Stromal cell of bone marrow (primary cell): ENCODE measurements at regions not wholly inside any gene's neighbourhood (a gene's known extent, or its start where the extent isn't known, plus 50 kb on each side); places are given as distances from the start of the nearest gene placed in this dataset.

Experiments
- DNase-seq: peaks from one replicate; pipeline ENCODE4 v3.0.0-alpha.2; 2012; ENCODE audit warnings: low read depth

GRCh38 chr12:76259106-76259505 is 89.1 kb downstream of the BBS10 start:
- no peak for DNase-seq

- no peak for DNase-seq
These were observed 91.3 kb downstream of the BBS10 start for GRCh38 chr12:76256904-76257303.

GRCh38 chr12:76256321-76256720 is 91.9 kb downstream of the BBS10 start:
- no peak for DNase-seq

- DNase-seq, result no peak
These were observed 92.5 kb downstream of the BBS10 start for GRCh38 chr12:76255692-76256091.

- no peak for DNase-seq
These were observed 92.9 kb downstream of the BBS10 start for GRCh38 chr12:76255281-76255680.

- DNase-seq, result no peak
These were observed 96.2 kb downstream of the BBS10 start for GRCh38 chr12:76252031-76252430.

- no peak for DNase-seq
These were observed 98.0 kb downstream of the BBS10 start for GRCh38 chr12:76250256-76250655.

GRCh38 chr12:76249501-76249900 is 98.7 kb downstream of the BBS10 start:
- no peak for DNase-seq

GRCh38 chr12:76247992-76248391 is 100.2 kb downstream of the BBS10 start:
- DNase-seq, result no peak

GRCh38 chr12:76247026-76247646 is 101.1 kb downstream of the BBS10 start:
- DNase-seq, result peak; percentile 22

- DNase-seq, result no peak
These were observed 101.6 kb downstream of the BBS10 start for GRCh38 chr12:76246611-76247010.

GRCh38 chr12:76244300-76244699 is 103.9 kb downstream of the BBS10 start:
- peak; percentile 9 for DNase-seq

- DNase-seq, result peak; percentile 75
These were observed 105.2 kb downstream of the BBS10 start for GRCh38 chr12:76242813-76243550.

GRCh38 chr12:76241371-76241770 is 106.8 kb downstream of the BBS10 start:
- DNase-seq, result no peak

GRCh38 chr12:76240281-76240680 is 107.9 kb downstream of the BBS10 start:
- DNase-seq, result no peak

- DNase-seq, result no peak
These were observed 109.5 kb downstream of the BBS10 start for GRCh38 chr12:76238688-76239087.

- DNase-seq, result no peak
These were observed 111.0 kb downstream of the BBS10 start for GRCh38 chr12:76237086-76237701.

GRCh38 chr12:76236640-76237039 is 111.6 kb downstream of the BBS10 start:
- no peak for DNase-seq

- DNase-seq, result no peak
These were observed 113.5 kb downstream of the BBS10 start for GRCh38 chr12:76234741-76235140.

GRCh38 chr12:76232013-76232412 is 116.2 kb downstream of the BBS10 start:
- no peak for DNase-seq

GRCh38 chr12:76226956-76227355 is 121.3 kb downstream of the BBS10 start:
- no peak for DNase-seq

- no peak for DNase-seq
These were observed 121.8 kb downstream of the BBS10 start for GRCh38 chr12:76226397-76226796.

- DNase-seq, result no peak
These were observed 124.3 kb downstream of the BBS10 start for GRCh38 chr12:76223869-76224268.
